A673 (cell line): ENCODE measurements at regions not wholly inside any gene's neighbourhood (a gene's known extent, or its start where the extent isn't known, plus 50 kb on each side); places are given as distances from the start of the nearest gene placed in this dataset.

Experiments used
- EZH2 ChIP-seq: fragments of 200-600 bp; sonication (generic); IDR thresholded peaks from 2 replicates; pipeline ENCODE4 v1.6.1; 2017; ENCODE audit warnings: borderline replicate concordance, low read depth, mild to moderate bottlenecking, mixed read lengths, antibody characterized with exemption, low read length; ENCODE audit not compliant: poor library complexity, severe bottlenecking
- TF ChIP-seq, protein P1 (sequence below): fragments of 300-800, 200-600 bp; sonication (generic); conservative IDR thresholded peaks from 2 replicates; pipeline ENCODE4 v1.5.1; 2017; ENCODE audit warnings: low read depth, mild to moderate bottlenecking, antibody characterized with exemption, low read length, moderate library complexity, mixed read lengths

DNA sequence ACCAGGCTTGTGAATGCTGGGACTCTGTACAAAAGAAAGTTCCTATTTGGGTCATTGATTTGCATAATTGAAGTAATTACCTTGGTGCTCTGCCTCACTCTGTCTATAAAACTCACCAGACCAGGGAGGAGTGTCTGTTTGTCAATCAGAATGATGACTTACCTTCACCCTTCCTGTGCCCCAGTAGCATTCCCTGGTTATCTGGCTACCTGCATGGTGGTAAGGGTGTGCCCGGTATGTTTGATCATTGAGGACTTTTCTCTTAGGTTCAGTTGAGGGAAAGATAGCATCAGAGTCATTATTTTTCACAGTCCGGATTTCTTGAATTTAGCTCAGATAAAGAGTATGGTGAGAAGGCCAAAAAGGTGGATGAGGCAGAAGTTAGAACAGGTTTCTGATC, 190.0 kb downstream of the BRINP2 start:
- TF ChIP-seq, protein P1, sequence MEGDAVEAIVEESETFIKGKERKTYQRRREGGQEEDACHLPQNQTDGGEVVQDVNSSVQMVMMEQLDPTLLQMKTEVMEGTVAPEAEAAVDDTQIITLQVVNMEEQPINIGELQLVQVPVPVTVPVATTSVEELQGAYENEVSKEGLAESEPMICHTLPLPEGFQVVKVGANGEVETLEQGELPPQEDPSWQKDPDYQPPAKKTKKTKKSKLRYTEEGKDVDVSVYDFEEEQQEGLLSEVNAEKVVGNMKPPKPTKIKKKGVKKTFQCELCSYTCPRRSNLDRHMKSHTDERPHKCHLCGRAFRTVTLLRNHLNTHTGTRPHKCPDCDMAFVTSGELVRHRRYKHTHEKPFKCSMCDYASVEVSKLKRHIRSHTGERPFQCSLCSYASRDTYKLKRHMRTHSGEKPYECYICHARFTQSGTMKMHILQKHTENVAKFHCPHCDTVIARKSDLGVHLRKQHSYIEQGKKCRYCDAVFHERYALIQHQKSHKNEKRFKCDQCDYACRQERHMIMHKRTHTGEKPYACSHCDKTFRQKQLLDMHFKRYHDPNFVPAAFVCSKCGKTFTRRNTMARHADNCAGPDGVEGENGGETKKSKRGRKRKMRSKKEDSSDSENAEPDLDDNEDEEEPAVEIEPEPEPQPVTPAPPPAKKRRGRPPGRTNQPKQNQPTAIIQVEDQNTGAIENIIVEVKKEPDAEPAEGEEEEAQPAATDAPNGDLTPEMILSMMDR: no peak
- TF ChIP-seq EZH2: no peak
